Common myeloid progenitor, CD34-positive (primary cell): ENCODE measurements at regions not wholly inside any gene's neighbourhood (a gene's known extent, or its start where the extent isn't known, plus 50 kb on each side); places are given as distances from the start of the nearest gene placed in this dataset.

Experiments
- CTCF ChIA-PET: fragments of 350-600 bp; sonication (Branson Sonifier 250); formaldehyde crosslinking; loops from one replicate; lab custom pipeline; 2021; ENCODE audit warnings: antibody characterized with exemption; lab: Charles Lee
- POLR2A ChIA-PET: fragments of 350-600 bp; sonication (Branson Sonifier 250); formaldehyde crosslinking; loops from one replicate; lab custom pipeline; 2021; ENCODE audit warnings: antibody characterized with exemption; lab: Charles Lee
- DNase-seq, 3 donors: peaks; one replicate each; pipeline versions ENCODE4 v3.0.0 to v3.0.0-alpha.2; 2013
- H3K27ac ChIP-seq, 2 experiments: 1 replicate in 1 of 2; 2 replicates in 1 of 2; pipeline ENCODE4 v1.7.0; 2013; ENCODE audit warnings: inconsistent platforms in 2 of 2, low read length in 2 of 2, mild to moderate bottlenecking in 2 of 2, low read depth in 1 of 2, moderate library complexity in 1 of 2; ENCODE audit not compliant: severe bottlenecking in 2 of 2, insufficient read depth in 1 of 2, poor library complexity in 1 of 2
- H3K27me3 ChIP-seq, 5 experiments: replicated peaks in 2 of 5; 1 replicate in 3 of 5; 2 replicates in 2 of 5; pipeline versions ENCODE4 v1.6.1 to v1.7.0; 2013; ENCODE audit warnings: low read length in 4 of 5, mild to moderate bottlenecking in 2 of 5, moderate library complexity in 2 of 5, inconsistent platforms in 1 of 5; ENCODE audit not compliant: insufficient read depth in 5 of 5, control insufficient read depth in 4 of 5
- H3K36me3 ChIP-seq, 4 experiments: 1 replicate in 2 of 4; 2 replicates in 2 of 4; pipeline versions ENCODE4 v1.6.1 to v1.7.0; 2013; ENCODE audit warnings: low read length in 3 of 4, control low read depth in 1 of 4, mild to moderate bottlenecking in 1 of 4; ENCODE audit not compliant: control insufficient read depth in 4 of 4, insufficient read depth in 4 of 4
- H3K4me1 ChIP-seq, 4 experiments: 1 replicate in 3 of 4; 2 replicates in 1 of 4; pipeline versions ENCODE4 v1.6.1 to v1.7.1; 2013; ENCODE audit warnings: low read length in 3 of 4, mild to moderate bottlenecking in 3 of 4, control low read depth in 1 of 4, inconsistent platforms in 1 of 4, moderate library complexity in 1 of 4; ENCODE audit not compliant: control insufficient read depth in 4 of 4, insufficient read depth in 4 of 4; ENCODE audit errors: control extremely low read depth in 1 of 4
- H3K4me3 ChIP-seq, 7 experiments: 1 replicate in 4 of 7; 2 replicates in 3 of 7; pipeline versions ENCODE4 v1.5.1 to v1.7.0; 2013; ENCODE audit warnings: mild to moderate bottlenecking in 7 of 7, low read length in 6 of 7, moderate library complexity in 6 of 7, inconsistent platforms in 2 of 7, low read depth in 2 of 7, control low read depth in 1 of 7; ENCODE audit not compliant: insufficient read depth in 4 of 7, control insufficient read depth in 1 of 7; ENCODE audit errors: extremely low read depth in 1 of 7
- H3K9me3 ChIP-seq, 5 experiments: 1 replicate in 4 of 5; 2 replicates in 1 of 5; pipeline versions ENCODE4 v1.6.1 to v1.7.1; 2013; ENCODE audit warnings: low read length in 4 of 5, mild to moderate bottlenecking in 2 of 5, inconsistent platforms in 1 of 5, low read depth in 1 of 5, moderate library complexity in 1 of 5; ENCODE audit not compliant: control insufficient read depth in 4 of 5, insufficient read depth in 2 of 5; ENCODE audit errors: control extremely low read depth in 1 of 5
- WGBS: methylation state at CpG from one replicate; pipeline ENCODE4 v1.1.5; 2013; ENCODE audit not compliant: insufficient coverage; 5-methylcytosine and 5-hydroxymethylcytosine counted together

GRCh38 chr4:111610681-111611080 lies 534.6 kb upstream of the FAM241A start:
- DNase-seq, result no peak
- no peaks in the 10 kb centered on the region for H3K36me3 ChIP-seq
- H3K27ac ChIP-seq, result no peak overlapping the region
- ChIA-PET CTCF (interaction anchor here (0.8 kb wide), 1 partner anchor 31 kb away, joined by 3 read pairs; no protein-coding TSS in a partner anchor), POLR2A (interaction anchor here (0.6 kb wide), 1 partner anchor 66 kb away, joined by 3 read pairs; no protein-coding TSS in a partner anchor)
- peaks cover 0 to 3% (median 0%) of the 10 kb centered on the region in 5 experiments for H3K27me3 ChIP-seq
- no peak overlapping the region for H3K4me3 ChIP-seq
- no peaks in the 10 kb centered on the region for H3K9me3 ChIP-seq
- WGBS, result 98% methylated on average over 5 of the region's 5 CpGs
- no peaks in the 10 kb centered on the region for H3K4me1 ChIP-seq

GRCh38 chr4:111618908-111619307 lies 526.3 kb upstream of the FAM241A start:
- Histone ChIP-seq H3K4me3 (no peak overlapping the region), H3K27ac (no peak overlapping the region), H3K36me3 (no peaks in the 10 kb centered on the region), H3K9me3 (no peaks in the 10 kb centered on the region), H3K4me1 (no peaks in the 10 kb centered on the region), H3K27me3 (peaks cover 0 to 4% (median 2%) of the 10 kb centered on the region in 5 experiments)
- DNase-seq, result no peak
- ChIA-PET CTCF (no interaction called here), POLR2A (no interaction called here)
- WGBS, result 73% methylated on average over 2 of the region's 6 CpGs

- CTCF ChIA-PET, result interaction anchor here (0.6 kb wide), 1 partner anchor 379 kb away, joined by 3 read pairs; no protein-coding TSS in a partner anchor
- POLR2A ChIA-PET, result no interaction called here
- WGBS, result 91% methylated on average over 7 of the region's 10 CpGs
Observed at GRCh38 chr4:111628437-111628836, 516.8 kb upstream of the FAM241A start.

GRCh38 chr4:111630705-111631104 lies 514.5 kb upstream of the FAM241A start:
- H3K4me1 ChIP-seq, result peaks cover 0 to 4% (median 0%) of the 10 kb centered on the region in 4 experiments
- CTCF ChIA-PET, result interaction anchor here (0.7 to 1.0 kb wide), 2 partner anchors 987 to 997 kb away, joined by 3 read pairs; no protein-coding TSS in a partner anchor
- peak in 1 of 3 donors; percentile 11 for DNase-seq
- H3K36me3 ChIP-seq, result no peaks in the 10 kb centered on the region
- no peak overlapping the region for H3K4me3 ChIP-seq
- no peaks in the 10 kb centered on the region for H3K9me3 ChIP-seq
- POLR2A ChIA-PET, result no interaction called here
- no CpG with 5 or more reads among the region's 2 CpGs for WGBS
- H3K27me3 ChIP-seq, result peaks cover 0 to 2% (median 0%) of the 10 kb centered on the region in 5 experiments
- no peak overlapping the region for H3K27ac ChIP-seq

More at GRCh38 chr4:111628437-111628836, 516.8 kb upstream of the FAM241A start:
- Histone ChIP-seq H3K27me3 (peaks cover 0 to 2% (median 0%) of the 10 kb centered on the region in 5 experiments), H3K27ac (no peak overlapping the region), H3K36me3 (no peaks in the 10 kb centered on the region), H3K4me3 (no peak overlapping the region), H3K9me3 (no peaks in the 10 kb centered on the region), H3K4me1 (no peaks in the 10 kb centered on the region)
- DNase-seq, result no peak

- ChIA-PET CTCF (interaction anchor here (1.0 to 1.9 kb wide), 4 partner anchors 21 to 999 kb away, joined by 3 to 5 read pairs (median 3); no protein-coding TSS in a partner anchor), POLR2A (no interaction called here)
- 71% methylated on average over 1 of the region's 2 CpGs for WGBS
Observed at GRCh38 chr4:111631215-111631999, 513.8 kb upstream of the FAM241A start.

GRCh38 chr4:111632641-111633151 lies 512.6 kb upstream of the FAM241A start:
- no CpG with 5 or more reads among the region's 1 CpG for WGBS

More at GRCh38 chr4:111631215-111631999, 513.8 kb upstream of the FAM241A start:
- Histone ChIP-seq H3K36me3 (no peaks in the 10 kb centered on the region), H3K27me3 (peaks cover 0 to 2% (median 0%) of the 10 kb centered on the region in 5 experiments), H3K4me3 (no peak overlapping the region), H3K27ac (no peak overlapping the region), H3K9me3 (no peaks in the 10 kb centered on the region), H3K4me1 (peaks cover 0 to 4% (median 0%) of the 10 kb centered on the region in 4 experiments)
- DNase-seq, result peak; percentile 13 to 40 (median 35)

More at GRCh38 chr4:111632641-111633151, 512.6 kb upstream of the FAM241A start:
- no peak overlapping the region for H3K4me3 ChIP-seq
- H3K27ac ChIP-seq, result no peak overlapping the region
- CTCF ChIA-PET, result interaction anchor here (1.5 to 1.9 kb wide), 2 partner anchors 20 to 1001 kb away, joined by 3 to 5 read pairs; no protein-coding TSS in a partner anchor
- H3K9me3 ChIP-seq, result no peaks in the 10 kb centered on the region
- no peaks in the 10 kb centered on the region for H3K36me3 ChIP-seq
- POLR2A ChIA-PET, result no interaction called here
- H3K4me1 ChIP-seq, result peaks cover 0 to 4% (median 0%) of the 10 kb centered on the region in 4 experiments
- no peak for DNase-seq
- H3K27me3 ChIP-seq, result peaks cover 0 to 2% (median 0%) of the 10 kb centered on the region in 5 experiments
